ENCODE measurements at regions not wholly inside any gene's neighbourhood (a gene's known extent, or its start where the extent isn't known, plus 50 kb on each side); places are given as distances from the start of the nearest gene placed in this dataset.

- ATAC-seq = no peak
- no peaks in the 10 kb centered on the region for H3K4me1 ChIP-seq (ENCODE audit: control insufficient read depth, insufficient read depth, low read length)
- intact Hi-C loops (cut with micrococcal nuclease; ENCODE audit: unreplicated experiment) = no loop called here
- in situ Hi-C loops (cut with HindIII; ENCODE audit: low pct_unique_long_range_greater_than_20kb, low sequenced_read_pairs) = no loop called here
- H3K36me3 ChIP-seq (ENCODE audit: control insufficient read depth, insufficient read depth, low read length) = no peaks in the 10 kb centered on the region
- no peak overlapping the region for H3K4me3 ChIP-seq (ENCODE audit: low read depth in 2 of 2, low read length in 2 of 2)
- ChIA-PET CTCF (interaction anchor here (0.6 to 1.2 kb wide), 3 partner anchors 12 to 380 kb away, joined by 4 to 7 read pairs (median 6); no protein-coding TSS in a partner anchor), POLR2A (interaction anchor here (0.6 kb wide), 1 partner anchor 45 kb away, joined by 7 read pairs; no protein-coding TSS in a partner anchor)
- H3K27me3 ChIP-seq (ENCODE audit: control insufficient read depth, insufficient read depth, low read length) = no peaks in the 10 kb centered on the region
- TF ChIP-seq CTCF (IDR thresholded peaks at IDR 0.05) (0 out of 2 replicates have a peak, but pooled peaks have one; percentile 24), TCF7L2 (IDR thresholded peaks at IDR 0.05; ENCODE audit: low read depth, low read length) (no peak)
- no peak overlapping the region for H3K27ac ChIP-seq (ENCODE audit: low read length)
- H3K9me3 ChIP-seq (ENCODE audit: control insufficient read depth, insufficient read depth, low read depth, low read length) = no peaks in the 10 kb centered on the region
- no TSS peak for BruUV-seq (replicated peaks)
- no peak for DNase-seq (ENCODE audit: low read depth, low spot score)
Observed at GRCh38 chr2:62339413-62339812, 143.5 kb downstream of the B3GNT2 start.

- ATAC-seq = no peak
- Histone ChIP-seq H3K36me3 (ENCODE audit: control insufficient read depth, insufficient read depth, low read length) (no peaks in the 10 kb centered on the region), H3K27ac (ENCODE audit: low read length) (no peak overlapping the region), H3K9me3 (ENCODE audit: control insufficient read depth, insufficient read depth, low read depth, low read length) (no peaks in the 10 kb centered on the region), H3K4me3 (ENCODE audit: low read depth in 2 of 2, low read length in 2 of 2) (no peak overlapping the region), H3K4me1 (ENCODE audit: control insufficient read depth, insufficient read depth, low read length) (no peaks in the 10 kb centered on the region), H3K27me3 (ENCODE audit: control insufficient read depth, insufficient read depth, low read length) (no peaks in the 10 kb centered on the region)
- intact Hi-C loops (cut with micrococcal nuclease; ENCODE audit: unreplicated experiment) (no loop called here), in situ Hi-C loops (cut with HindIII; ENCODE audit: low pct_unique_long_range_greater_than_20kb, low sequenced_read_pairs) (no loop called here)
- no peak for TF ChIP-seq CTCF (IDR thresholded peaks at IDR 0.05)
- TF ChIP-seq POLR2AphosphoS5 (IDR thresholded peaks at IDR 0.05; ENCODE audit: low read depth, low read length) = no peak
- no peak for TF ChIP-seq TCF7L2 (IDR thresholded peaks at IDR 0.05; ENCODE audit: low read depth, low read length)
- TF ChIP-seq SIN3A (IDR thresholded peaks at IDR 0.05; ENCODE audit: borderline replicate concordance, insufficient read depth, low read depth, low read length) = no peak
- no peak for TF ChIP-seq REST (IDR thresholded peaks at IDR 0.05; ENCODE audit: insufficient read depth in 1 of 2, low read depth in 2 of 2, low read length in 1 of 2)
- ChIA-PET POLR2A (no interaction called here), CTCF (no interaction called here)
- no TSS peak for BruUV-seq (replicated peaks)
- DNase-seq (ENCODE audit: low read depth, low spot score) = no peak
Observed at GRCh38 chr2:62338111-62338510, 142.2 kb downstream of the B3GNT2 start.

All from Panc1 (cell line).